Stimulated activated CD8-positive, alpha-beta memory T cell treated with anti-CD3 and anti-CD28 coated beads, Interleukin-7, amount 100 ng/mL, for 4 hours (primary cell): ENCODE measurements at regions not wholly inside any gene's neighbourhood (a gene's known extent, or its start where the extent isn't known, plus 50 kb on each side); places are given as distances from the start of the nearest gene placed in this dataset.

Source experiments
- DNase-seq, 2 donors: peaks; one replicate each; pipeline ENCODE4 v3.0.0-alpha.2; 2020; ENCODE audit warnings: low read depth in 2 of 2

DNA sequence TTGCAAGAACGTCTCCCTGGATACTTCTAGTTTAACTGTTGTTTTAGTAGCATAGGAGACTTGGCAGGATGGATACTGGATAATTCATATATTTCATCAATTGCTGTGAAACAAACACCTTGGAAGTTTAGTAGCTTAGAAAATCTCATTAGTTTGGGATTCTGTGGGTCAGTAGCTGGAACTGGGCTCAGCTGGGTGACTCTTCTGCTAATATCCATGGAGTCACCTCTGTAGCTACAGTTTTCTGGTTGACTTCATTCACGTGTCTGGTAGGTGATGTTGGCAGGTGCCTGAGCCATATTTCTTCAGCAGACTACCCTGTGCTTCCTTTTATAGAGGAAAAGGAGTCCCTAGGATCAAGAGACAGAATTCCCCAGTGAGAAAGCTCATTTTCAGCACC lies 208.9 kb upstream of the PFKP start:
- no peak for DNase-seq

DNA sequence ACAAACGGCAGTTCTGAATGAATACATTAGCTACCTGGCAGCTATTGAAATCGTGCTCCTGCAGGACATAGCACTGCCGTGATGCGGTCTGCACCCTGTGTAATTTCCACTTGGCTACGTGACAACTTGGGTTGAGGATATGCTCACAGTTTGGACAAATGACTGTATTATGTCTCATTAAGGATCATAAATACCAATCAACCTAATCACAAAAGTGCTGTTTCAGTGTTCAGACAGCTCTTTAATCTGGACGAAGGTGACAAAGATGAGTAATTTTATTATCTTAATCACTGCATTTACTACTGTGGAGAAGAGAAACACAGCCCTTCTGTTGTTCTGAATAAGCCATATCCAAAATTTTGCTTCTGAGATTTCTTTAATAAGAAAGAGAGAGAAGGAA lies 210.8 kb upstream of the PFKP start:
- DNase-seq, result no peak

DNA sequence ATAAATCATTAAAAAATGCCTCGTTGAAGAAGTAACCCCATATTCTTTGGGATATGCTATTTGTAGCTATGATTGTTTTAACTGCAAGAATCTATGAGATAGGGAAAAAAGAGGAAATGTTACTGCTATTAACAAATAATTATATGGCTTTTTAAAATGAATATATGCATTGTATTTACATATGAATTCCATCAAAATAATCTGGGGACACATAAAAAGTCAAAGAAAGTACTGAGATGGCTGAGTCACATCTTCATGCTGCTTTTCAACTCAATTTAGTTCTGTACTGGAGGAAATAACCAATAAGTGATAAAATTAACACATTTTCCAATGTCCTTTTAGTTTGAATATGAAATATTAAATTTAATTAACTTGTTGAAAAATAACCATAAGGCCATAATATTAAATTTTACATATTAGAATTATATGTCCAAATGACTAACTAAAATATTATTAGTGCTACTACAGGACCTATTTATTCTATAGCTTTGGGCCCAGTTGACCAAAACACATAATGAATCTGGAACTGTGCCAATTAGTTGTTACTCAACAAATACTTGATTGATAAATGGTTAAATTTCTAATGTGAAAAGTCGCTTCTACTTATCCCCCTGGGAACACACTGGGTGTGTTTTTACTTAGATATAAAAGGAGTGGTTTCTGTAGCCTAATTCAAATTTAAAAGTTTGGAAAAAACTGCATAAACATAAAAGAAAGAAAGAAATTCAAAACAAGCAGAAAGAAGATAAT lies 214.6 kb upstream of the PFKP start:
- no peak for DNase-seq

DNA sequence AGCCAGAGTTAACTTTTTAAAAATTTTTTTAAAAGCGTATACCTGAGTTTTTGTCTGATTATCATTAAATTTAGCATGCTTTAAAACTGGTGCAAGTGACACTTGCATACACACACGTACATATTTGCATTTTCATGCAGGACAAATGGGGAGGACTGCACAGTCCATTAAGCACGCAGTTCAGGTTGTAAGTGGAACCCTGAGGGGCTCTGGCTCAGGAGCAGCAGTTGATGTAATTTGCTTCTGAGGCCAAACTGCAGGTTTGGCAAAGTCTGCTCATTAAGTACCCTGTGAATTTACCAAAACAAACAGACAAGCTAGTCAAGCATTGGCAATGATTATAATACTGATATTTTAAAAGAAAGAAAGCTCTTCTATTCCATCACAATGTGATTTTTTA lies 215.8 kb upstream of the PFKP start:
- DNase-seq, result no peak

DNA sequence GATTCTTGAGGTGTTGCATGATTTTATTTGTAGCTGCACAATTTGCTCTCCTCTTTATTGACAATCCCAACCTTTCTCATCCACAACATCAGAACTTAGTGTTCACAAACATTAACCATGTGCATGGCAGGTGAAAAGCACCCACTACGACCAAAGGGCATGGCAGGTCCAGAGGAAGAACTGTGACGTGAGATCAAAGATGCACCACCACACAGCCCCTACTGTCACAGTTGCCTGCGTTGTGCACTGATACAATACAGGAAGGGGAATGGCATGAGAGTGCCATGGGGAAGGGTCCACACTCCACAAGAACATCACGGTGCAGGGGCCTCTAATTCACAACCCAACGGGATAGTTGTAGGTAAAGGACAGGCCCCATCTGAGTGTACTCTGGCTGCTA lies 217.1 kb upstream of the PFKP start:
- DNase-seq, result no peak

DNA sequence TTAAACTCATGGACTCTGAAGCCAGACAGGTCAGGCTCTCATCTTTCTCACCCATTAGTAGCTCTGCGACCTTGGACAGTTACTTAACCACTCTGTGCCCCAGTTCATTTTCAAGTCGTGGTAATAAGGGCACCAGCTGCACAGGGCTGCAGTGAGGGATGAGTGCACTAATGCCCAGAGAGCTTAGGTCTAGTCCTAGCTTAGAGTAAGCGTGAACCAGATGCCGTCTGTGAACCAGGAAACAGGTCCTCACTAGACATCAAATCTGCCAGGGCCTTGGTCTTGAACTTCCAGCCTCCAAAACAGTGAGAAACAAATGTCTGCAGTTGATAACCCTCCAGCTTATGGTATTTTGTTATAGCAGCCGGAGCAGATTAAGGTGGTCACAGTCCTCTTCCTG lies 222.4 kb upstream of the PFKP start:
- DNase-seq, result no peak

DNA sequence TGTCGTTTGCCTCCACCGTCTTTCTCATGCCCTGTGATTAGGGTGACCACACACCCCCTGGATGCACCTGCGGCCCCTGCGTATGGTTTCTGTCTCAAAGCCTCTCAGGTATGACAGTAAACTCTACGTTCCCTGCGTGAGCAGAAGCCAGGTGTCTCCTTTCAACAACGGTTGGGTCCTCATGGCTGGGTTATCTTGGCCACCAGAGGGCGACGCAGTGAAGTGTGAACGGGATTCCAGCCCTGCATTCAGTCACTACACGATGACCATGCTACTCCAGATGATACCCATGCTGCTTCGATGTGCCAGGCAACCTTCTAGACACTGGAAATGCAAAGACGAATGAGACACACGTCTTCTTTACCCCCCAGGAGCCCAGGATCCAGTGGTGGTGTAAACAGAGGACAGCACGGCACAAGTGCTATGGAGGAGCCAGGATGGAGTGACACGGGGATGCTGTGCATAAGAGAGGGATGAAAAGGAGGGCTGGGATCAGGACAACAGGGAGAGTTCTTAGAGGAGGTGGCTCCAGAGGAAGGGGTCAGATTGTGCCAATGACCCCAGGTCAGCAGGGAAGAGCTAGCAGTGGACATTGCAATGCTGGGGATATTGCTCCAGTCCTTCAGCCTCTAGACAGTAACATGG lies 228.1 kb upstream of the PFKP start:
- DNase-seq, result no peak

DNA sequence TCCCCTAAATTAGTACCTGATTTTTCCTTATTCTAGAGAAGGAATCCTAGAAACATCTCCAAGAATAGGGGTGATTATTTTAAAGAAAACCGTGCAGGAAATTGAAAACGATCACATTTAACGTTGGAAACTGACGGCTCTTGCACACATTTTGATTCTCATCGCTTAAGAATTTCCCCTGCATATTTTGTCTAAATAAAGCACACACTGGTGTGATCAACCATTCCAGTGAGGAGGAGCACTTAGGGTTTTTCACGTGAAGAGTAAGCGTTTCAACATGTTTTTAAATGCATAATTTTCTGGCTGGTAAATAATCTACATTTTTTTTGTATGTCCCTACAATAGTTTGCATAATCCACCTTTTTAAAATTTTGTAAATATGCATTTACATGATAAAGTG lies 229.7 kb upstream of the PFKP start:
- no peak for DNase-seq

DNA sequence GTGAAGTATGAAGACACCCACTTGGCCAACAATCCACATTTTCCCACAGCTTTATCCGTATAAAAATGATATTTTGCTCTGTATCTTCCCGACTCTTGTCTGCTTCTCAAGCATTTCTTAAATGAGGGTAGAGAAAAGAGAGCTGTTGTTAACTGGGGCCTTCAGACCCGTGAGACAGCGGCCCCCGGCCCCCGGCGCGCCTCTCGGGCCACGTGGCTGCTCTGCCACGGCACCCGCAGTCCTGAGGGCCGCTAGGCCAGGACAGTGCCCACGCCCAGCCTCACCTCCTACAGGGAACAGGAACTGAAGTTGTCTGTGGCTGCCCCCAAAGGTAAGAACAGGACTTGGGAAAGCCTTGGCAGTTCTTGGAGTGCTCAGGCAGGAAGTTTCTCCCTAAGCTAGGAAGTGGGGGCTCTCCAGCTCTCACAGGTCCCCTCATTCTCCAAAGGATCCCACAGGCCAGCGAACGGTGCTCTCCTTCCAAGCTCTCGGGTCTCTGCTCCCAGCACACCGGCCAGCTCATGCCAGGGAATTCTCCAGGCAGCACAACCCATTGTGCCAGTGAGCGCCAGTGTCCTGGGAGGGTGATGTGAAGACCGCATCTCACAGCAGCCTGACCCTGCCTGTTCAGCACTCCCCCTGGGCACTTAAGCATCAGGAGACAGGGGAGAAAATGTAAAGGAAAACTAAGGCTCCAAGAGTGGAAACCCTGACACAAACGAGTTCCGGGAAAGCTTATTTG lies 230.3 kb upstream of the PFKP start:
- no peak for DNase-seq

DNA sequence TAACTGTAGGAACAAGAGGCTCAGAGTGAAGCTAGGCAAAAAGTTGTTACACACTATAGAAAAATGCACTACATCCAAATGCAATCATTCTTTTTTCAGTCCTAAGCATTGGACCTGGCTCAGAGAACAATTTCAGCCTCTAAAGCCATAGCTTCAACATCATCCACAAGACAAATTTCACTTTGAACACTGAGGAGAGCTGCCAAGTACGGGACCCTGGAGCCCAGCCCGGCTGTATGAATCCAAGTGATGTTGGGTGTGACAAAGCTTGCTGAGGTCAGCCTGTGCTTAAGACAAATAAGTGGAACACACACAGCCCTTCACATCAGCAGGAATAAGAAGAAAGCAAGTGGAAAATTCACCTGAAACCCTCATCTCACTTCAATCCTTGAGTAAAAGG lies 233.1 kb upstream of the PFKP start:
- DNase-seq, result no peak

DNA sequence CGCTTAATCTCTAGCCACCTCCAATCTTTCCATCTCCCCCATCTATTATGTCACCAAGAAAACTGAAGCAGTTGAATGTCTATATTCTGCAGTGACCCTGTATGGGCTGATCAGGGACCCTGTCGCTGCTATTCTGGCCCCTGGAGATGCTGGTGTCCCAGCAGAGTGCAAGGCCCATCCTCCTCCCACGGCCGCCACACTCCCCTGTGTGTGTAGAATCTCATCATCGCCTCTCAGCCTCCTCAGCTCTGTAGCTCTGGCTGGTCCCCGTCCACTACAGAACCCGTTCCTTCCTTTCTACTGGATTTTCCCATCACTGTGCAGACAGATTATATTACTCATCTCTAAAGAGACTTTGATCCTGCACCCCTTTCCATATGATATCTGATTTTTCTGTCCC lies 235.8 kb upstream of the PFKP start:
- no peak for DNase-seq

DNA sequence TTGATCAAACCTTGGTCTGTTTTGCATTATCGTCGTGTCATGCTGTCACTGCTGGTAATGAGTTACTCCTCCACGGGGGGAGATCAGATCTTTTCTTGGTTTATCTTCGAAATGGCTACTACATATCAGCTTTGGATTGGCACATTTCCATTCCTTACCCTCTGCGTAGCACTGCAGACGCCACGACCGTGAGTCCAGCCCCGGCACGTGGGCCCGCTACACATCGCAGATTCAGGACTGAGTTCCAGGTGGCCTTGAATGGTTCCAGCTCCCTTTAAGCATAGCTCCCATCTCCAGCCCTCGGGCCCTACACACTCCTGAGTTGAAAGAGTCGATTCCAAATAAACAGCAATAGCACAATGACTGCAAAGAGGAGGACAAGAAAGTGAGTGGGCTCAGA lies 238.6 kb upstream of the PFKP start:
- DNase-seq, result no peak

DNA sequence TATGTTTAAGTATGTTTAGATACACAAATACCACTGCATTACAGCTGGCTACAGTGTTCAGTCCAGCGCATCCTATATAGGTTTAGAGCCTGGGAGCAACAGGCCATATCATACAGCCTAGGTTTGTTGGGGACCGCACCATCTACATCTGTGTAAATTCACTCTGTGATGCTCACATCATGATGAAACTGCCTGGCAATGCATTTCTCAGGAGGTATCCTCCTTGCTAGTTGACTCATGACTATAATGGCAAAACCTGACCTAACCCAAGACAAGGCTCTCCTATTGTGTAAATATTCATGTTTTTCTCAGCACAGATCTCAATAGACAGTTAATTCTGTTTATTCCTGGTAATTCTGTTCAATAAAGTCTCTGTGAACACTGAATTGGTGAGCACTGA lies 240.7 kb upstream of the PFKP start:
- DNase-seq, result no peak

DNA sequence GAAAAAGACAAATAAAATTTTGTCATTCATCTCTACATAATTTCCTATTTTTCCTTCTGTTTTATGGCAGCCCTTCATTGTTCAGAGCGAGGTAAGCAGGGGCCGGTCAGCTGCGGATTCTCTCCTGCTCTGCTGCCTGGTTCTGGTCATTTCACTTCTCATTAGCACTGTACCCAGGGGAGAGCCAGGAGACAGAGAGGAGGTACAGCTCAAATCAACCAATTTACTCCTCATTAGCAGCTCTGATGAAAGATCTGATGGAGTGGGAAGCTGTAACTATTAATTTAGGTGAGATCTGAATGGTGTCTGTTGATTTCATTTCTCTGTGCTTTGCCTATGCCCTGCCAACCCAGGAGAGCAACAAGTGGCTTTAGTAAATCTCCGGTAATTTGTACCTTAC lies 241.5 kb upstream of the PFKP start:
- no peak for DNase-seq

DNA sequence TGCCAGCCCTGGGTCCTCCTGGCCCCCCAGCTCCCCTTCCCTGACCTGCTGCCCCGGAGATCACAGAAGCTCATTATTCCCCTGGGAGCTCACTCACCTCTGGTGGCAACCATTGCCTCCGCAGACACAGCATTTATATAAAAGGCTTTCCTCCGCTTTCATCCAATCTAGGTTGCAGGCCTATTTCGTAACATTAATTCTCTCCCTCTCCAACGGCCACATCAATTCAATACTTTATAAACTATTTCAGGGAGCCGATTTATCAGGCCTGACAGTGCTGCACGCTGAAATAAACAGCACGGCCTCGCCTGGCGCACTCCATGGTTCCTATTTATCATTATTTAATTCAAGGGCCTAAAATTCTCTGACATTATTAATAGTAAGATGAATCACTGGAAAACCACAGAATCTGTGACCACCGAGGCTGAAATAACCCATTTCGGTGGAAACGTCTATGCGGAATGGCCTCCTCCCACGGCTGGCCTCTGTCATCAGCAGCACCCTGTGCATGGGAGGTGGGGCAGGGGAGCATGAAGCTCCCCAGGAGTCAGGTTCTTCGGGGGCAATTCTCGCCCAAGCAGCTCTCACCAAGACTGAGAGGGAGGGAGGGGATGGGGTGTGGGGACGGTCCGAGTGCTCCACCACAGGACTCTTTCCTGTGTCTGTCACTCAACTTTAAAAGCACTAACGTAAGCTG lies 249.3 kb upstream of the PFKP start:
- no peak for DNase-seq

DNA sequence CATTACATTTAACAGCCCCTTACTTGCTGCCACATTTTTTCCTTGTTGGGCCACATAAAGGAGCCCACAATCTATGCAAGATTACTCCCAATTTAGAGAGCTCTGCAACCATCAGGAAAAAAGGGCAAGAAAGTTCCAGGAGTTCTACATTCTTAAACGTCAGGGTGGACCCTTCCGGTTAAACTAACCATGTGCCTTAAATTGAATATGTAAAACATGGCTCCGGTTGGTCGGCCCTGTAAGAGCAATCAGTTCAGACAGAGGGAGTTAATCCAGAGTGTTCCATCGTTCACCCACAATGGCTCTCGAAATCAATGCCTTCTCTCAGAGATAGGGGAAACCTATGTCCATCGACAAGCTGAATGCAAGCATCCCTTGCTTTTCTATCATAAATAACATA lies 253.7 kb upstream of the PFKP start:
- DNase-seq, result no peak

DNA sequence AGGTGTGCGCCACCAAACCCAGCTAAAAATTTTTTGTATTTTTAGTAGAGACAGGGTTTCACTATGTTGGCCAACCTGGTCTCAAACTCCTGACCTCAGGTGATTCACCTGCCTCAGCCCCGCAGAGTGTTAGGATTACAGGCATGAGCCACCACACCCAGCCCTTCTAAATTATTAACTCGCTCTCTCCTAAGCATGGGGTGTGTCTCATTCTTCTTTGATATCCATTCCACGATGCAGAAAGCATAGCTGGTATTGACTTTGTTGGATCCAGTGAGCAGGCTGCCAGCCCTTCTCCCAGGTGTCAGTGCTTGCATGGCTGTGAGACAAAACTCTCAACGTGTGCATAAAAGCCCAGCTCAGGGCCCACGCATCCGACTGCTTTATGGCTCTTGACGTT lies 254.1 kb upstream of the PFKP start:
- no peak for DNase-seq

DNA sequence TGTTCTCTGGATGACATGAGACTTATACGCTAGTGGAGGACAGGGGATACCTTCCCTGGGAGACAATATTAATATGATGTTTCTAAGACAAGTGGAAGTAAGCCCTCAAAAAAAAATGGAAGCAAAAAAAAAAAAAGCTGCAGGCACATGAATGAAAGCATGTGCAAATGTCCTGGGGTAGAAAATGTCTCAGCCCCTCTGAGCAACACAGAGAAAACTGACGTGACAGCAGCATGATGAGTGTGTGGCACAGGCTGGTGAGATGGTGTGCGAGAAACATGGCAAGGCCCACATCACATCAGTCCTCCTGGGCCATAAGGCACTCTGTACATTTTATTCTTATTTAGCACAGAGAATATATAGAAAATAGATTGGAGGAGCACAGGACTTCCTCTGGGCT lies 254.7 kb upstream of the PFKP start:
- no peak for DNase-seq

DNA sequence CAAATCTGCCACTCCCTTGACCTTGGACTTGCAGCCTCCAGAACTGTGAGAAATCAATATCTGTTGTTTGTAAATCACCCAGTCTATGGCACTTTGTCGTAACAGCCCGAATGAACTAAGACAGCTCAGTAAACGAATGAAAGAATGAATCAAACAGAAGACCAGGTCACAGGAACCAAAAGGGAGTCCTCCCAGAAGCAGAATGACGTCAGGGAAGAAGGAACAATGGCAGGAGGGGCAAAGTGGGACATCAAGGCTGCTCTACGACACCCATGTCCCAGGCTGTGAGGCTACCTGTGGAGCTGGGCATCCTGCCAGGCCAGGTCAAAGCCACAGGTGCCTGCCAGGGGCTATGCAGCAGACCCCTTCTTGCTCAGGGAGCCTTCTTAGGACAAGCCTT lies 267.2 kb upstream of the PFKP start:
- no peak for DNase-seq

DNA sequence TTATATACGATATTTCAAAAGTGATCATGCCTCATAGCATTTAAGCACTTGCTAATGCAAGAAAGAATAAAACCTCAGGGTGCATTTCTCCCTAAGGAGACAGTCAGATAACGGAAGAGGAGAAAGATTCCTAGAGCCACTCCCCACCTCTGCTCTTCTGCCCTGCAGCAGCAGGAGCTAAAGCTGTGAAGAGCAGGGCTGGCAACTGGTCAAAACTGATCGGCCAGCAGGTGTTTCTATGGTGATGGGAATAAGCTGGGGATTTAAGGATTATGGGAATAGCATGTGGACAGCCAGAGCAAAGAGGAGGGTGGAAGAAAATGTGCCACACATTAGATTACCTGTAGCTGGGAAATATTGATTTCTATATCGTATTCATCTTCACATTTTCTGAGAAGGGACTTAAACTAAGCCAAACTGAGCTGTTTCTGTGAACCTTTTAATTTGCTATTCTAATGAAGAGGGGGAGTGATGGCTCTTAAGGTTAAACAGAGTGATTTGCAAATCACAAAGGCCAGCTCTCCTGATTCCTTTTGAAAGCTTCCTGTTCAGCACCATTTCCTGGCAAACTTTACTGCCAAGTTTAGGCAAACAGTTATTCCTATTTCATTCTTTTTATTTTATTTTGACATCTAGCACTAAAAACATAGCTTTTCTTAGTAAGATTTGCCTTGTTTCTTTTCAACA lies 268.9 kb upstream of the PFKP start:
- no peak for DNase-seq

DNA sequence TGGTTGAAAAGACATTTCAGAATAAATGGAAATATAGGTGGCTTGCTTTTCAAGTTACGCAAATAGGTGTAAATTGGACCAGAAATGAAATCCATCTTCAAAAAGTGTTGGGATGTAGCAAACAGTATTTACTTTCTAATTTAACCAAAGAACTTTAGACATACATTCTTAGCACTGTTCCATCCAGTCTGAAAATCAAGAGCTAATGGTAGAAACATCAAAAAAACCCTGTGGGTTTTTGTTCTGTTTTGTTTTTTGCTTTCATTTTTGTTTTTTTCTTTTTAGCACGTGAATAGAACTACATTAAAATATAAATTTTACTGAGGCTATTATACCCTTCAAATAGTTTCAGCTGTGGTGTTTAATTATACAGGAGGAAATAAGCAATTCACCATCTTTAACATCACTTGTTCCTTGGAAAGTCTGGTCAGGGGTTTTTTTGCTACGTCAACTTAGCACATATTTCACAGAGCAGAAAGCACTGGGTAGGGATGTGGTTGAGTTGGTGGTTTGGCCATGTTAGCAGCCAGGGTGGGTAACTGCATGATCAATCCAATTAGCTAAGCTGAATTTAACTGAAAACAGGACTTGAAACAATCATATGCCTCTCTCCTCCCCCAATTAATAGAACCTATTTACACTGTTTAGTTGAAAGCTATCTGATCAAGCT lies 275.4 kb upstream of the PFKP start:
- no peak for DNase-seq
